ENCODE measurements at regions not wholly inside any gene's neighbourhood (a gene's known extent, or its start where the extent isn't known, plus 50 kb on each side); places are given as distances from the start of the nearest gene placed in this dataset.

- TF ChIP-seq CTCF (IDR thresholded peaks at IDR 0.05; ENCODE audit: extremely low read depth in 1 of 2, insufficient read depth in 1 of 2, low read depth in 1 of 2, low read length in 2 of 2), result no peak
- no peak for TF ChIP-seq EZH2 (IDR thresholded peaks at IDR 0.05; ENCODE audit: borderline replicate concordance, low read depth, low read length, severe bottlenecking)
- no peak for TF ChIP-seq POLR2AphosphoS5 (IDR thresholded peaks at IDR 0.05; ENCODE audit: insufficient read depth, low read depth, low read length)
- TF ChIP-seq FOS (IDR thresholded peaks at IDR 0.05; ENCODE audit: borderline replicate concordance, insufficient read depth, low read length), result no peak
- no peak for TF ChIP-seq GATA2 (IDR thresholded peaks at IDR 0.05; ENCODE audit: insufficient read depth, insufficient read length, low read depth, low read length)
Observed at GRCh38 chr11:106233191-106233590, 155.7 kb downstream of the AASDHPPT start.

All from endothelial cell of umbilical vein (primary cell).